GM04503 (cell line): ENCODE measurements at regions not wholly inside any gene's neighbourhood (a gene's known extent, or its start where the extent isn't known, plus 50 kb on each side); places are given as distances from the start of the nearest gene placed in this dataset.

Experiments
- DNase-seq: peaks from one replicate; pipeline ENCODE4 v3.0.0-alpha.2; 2012; ENCODE audit warnings: low read depth

DNA sequence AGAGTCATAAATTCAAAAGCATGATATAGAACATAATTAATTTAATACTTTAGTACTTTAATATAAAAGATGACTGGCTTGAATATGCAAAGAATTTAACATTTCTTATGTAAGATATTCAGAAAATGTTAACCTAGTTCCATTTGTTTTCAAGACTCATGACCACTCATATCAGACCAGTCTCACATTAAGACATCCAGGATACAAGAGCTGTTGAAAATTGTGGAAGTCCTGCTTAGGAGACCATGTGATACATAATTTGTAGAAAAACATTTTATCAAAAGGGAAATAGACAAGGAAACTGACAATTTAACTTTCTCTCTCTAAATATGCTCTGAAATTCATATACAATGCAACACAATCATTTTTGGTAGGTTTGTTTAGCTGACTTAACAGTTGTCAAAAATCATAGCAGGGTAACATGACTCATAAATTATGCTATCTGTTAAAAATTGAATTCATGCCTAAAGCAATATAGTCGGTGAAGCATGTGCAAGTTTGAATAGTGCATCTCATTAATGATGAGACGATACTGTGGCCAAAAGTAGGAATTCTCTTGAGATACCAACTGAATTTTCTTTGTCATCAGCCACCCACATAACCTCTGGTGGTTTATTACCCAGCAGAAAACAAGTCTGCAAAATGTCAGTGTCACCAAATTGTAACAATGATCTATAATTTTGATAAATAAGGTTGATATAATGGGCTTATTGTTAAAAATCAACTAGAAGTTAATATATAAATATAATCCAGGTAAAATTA is 211.4 kb downstream of the GASK1B start:
- no peak for DNase-seq

- no peak for DNase-seq
Observed at GRCh38 chr4:157957905-157958304, 214.9 kb downstream of the GASK1B start.

GRCh38 chr4:157942017-157942416 is 230.8 kb downstream of the GASK1B start:
- DNase-seq: no peak

DNA sequence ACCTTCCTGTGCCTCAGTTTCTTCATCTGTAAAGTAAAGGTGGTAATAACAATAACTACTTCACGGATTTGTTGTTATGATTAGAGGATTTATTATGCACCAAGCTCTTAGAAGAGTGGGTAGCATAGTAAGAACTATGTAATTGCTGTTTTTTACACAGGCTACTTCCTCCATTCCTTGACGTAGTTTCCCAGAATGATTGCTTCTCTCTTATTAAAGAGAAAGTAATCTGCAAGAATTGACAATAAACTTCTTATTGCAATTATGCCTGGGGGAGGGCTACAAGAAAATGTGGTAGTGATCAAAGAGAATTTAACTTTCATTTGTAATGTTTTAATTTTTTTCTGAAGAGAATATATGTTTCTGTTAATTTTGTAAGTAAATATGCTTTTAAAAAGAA is 238.7 kb downstream of the GASK1B start:
- no peak for DNase-seq

- no peak for DNase-seq
Observed at GRCh38 chr4:157932936-157933335, 239.9 kb downstream of the GASK1B start.

DNA sequence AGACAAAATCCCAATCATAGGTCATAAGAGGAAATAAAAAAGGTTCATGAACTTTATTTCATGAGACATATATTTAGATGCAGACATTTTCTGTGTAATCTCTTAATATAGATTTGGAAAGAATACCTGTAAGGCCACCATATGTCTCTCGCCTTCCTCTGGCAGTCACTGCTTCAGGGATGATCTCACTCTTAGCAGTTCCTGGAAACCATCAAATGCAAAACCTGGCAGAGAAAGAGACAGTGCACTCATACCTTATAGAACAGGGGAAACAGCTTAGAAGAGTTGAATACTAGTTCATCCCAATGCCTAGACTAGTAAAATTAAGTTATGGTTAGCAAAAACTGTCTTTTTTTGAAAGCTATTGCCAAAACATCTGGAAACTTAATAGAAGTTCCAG is 243.3 kb downstream of the GASK1B start:
- no peak for DNase-seq

GRCh38 chr4:157918036-157918832 is 254.6 kb downstream of the GASK1B start:
- no peak for DNase-seq

DNA sequence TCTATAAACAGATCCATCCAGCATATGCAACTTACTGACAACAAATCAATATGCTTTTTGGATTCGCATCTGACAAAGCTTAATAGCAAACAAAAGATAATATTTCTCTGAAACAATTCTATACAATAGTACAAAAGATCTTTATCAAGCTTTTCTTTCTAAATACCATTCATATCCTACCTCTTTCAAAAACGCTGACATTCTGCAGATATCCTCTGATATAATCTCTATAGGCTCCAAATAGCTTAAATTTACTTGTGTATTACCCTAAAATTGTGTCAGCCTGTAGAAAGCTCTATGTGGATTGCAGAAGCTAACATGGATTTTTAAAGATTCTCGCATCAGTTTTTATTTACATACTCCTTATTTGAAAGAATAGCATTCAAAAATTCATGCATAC is 260.6 kb downstream of the GASK1B start:
- DNase-seq: no peak

- no peak for DNase-seq
Observed at GRCh38 chr4:157911662-157912061, 261.2 kb downstream of the GASK1B start.

DNA sequence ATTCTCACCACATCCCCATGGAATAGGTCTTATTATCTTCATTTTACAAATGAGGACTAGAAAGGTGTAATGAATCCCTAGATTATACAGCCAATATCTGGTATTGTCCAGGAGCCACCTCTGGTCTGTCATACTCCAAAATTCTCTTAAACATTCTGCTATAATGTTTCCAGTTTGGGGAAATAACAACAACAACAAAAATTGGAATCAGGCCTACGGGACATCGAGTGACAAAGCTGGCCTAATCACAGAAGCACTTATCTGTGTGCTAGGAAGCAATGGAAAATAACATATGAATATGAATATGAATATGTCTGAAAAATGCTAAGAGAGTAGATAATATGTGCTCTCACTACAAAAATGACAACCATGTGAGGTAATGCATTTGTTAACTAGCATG is 264.1 kb downstream of the GASK1B start:
- DNase-seq: no peak

- DNase-seq: no peak
Observed at GRCh38 chr4:157908031-157908430, 264.8 kb downstream of the GASK1B start.

DNA sequence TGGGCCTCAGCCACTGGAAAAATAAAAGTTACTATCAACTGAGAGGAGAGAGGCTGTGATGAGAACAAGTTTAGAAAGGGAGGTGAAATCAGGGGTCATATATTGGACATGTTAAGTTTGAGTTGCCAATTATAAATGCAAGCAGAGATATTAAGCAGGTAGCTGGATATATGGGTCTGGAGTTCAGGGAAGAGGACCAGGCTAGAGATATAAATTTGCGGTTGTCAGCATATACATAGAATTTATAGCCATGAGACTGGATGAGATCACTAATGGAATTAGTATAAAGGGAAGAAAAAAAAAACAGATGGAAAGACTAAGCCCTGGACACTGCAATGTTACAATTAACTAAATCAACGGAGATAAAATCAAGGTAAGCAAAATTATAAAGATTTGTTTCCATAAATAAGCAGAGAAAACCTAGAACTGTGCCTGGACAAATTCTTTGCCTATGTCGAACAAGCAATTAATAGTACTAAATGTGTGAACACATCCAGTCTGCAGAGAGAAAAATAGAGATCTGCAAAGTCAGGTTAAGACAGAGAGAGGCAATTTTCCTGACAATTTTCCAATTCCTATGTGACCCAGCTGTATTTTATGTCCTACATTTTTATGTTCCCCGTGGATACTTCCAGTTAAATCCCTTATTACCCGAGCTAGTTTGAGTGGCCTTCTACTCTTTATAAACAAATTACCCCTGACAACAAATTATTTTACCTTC is 265.4 kb downstream of the GASK1B start:
- DNase-seq: no peak

DNA sequence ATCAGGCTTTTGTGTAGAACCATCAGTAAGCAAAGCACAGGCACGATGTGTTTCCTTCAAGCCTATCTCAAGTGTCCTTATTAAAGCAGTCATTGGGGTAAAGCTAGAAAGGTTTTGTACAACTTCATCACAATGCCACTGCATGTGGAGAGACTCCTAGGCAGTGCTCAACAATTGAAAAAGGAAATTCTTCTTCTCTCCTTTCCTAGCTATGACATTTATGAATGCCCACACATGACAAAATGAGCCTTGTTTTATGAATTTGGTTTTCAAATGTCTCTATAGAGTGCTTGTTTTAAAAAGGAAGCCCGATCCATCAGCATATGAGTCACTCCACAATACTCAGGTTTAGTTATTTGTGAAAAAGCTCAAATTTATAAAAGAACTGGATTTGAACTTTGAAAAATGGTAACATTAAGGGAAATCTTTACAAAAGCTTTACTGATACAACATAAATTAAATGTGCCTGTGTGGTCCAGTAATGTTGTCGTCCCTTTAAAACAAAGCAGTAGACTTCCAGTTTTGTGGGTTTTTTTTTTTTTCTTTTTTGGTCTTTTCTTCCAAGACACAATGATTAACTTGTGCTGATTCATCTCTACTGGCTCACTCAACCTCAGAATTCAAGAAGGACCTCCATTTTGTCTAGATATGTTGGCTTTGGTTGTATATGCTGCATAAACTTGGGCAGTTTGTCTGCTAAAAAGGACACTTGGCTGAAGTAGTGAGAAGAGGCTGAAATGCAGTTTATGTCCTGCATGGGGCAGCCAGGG is 273.8 kb downstream of the GASK1B start:
- DNase-seq: no peak

DNA sequence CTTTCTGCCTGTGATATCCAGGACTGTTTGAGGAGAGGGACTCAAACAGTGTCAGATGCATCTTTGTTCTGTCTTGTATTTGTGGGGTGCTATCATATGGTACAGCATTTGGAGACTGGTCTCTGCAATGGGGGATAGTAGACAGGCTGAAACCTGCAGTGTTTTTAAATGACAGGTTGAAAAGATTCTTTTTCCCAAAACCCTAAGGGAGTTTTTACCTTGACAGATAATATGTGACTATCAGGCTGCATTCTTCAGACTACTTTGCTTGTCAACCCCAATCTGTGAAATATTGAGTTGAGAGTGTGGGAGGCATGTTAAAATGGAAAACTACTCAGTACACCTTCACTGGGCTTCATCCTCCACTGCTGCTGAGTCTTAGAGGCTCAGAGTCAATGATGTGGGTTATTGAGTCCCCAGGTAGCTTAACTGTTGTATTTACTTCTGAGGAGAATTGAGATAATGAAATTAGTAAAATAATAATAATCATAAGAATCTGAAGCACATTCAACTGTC is 274.9 kb downstream of the GASK1B start:
- DNase-seq: no peak

GRCh38 chr4:157896726-157897125 is 276.1 kb downstream of the GASK1B start:
- DNase-seq: no peak

DNA sequence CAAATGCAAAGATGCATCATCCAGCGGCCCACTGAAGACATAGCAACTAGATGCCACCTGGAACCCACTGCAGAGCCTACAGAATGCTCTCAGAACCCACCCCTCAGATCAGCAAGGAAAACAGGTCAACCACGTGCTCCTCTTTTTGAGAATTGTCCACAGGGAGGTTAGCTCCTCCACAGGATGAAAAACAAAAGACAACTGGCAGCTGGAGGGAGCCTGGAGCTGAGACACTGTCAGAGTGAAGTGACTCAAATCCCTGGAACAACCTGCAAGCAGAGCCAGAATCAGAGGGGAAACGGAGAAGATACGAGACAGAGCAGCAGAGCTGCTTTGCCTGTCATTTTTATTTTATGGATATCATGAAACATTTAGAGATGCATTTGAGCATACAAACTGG is 277.6 kb downstream of the GASK1B start:
- DNase-seq: no peak

- DNase-seq: no peak
Observed at GRCh38 chr4:157889788-157890187, 283.0 kb downstream of the GASK1B start.

GRCh38 chr4:157888281-157888680 is 284.5 kb downstream of the GASK1B start:
- DNase-seq: no peak

DNA sequence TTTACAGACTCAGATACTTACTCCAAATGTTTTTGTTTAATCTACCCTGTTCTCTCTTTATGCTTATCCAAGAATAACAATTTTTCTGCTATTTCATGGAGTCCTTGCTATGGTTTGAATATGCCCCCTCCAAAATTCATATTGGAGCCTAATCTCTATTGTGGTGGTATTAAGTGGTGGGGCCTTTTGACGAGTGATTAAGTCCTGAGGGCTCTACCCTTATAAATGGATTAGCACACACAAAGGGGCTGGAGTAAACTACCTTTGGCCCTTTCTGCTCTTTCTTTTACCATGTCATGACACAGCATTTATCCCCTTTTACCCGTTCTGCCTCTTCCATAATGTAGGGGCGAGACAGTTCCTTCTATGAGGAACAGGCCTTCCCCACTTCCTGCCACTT is 285.5 kb downstream of the GASK1B start:
- DNase-seq: no peak

DNA sequence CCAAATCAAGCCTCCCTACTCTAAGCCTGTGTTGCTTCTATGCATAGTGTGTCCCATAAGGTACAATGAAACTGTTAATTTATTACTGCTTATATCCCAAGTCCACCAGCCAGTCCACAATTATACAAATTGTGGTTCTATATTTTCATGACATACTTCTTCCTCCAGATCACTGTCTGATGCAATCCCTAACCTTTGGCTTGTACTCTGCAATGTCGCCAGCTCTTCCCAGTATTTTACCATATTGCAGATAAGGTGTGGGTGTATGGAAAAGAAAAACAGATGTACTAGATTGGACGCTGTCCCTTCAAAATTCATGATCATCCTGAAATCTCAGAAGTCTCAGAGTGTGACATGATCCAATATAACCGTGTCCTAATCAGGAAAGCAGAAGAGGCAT is 286.2 kb downstream of the GASK1B start:
- no peak for DNase-seq

- DNase-seq: no peak
Observed at GRCh38 chr4:157885811-157886210, 287.0 kb downstream of the GASK1B start.

DNA sequence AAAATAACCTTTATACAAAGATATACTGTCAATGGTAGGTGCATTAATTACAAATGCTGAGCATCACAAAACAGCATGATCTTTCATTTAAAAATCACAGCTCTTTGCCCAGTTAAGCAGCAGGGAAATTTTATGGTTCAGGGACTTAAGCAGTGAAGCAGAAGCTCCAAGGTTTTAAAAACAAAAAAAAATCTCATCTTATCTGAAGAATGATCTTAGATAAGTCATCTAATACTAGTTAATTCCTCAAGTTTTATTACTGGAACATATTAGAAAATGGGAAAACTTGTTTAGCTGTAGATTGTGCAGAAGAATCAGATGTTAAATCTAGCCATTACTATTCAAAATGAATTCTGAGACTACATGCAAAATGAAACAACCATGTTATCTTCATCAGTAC is 289.9 kb downstream of the GASK1B start:
- no peak for DNase-seq
